T-helper 1 cell treated with Interleukin-12 subunit alpha and Interleukin-12 subunit beta and Interleukin-4 antibody, amounts not matched to agents 30 ng/mL and 1 ng/mL, for 36 hours (primary cell): ENCODE measurements at regions not wholly inside any gene's neighbourhood (a gene's known extent, or its start where the extent isn't known, plus 50 kb on each side); places are given as distances from the start of the nearest gene placed in this dataset.
"Not testable (repeated sequence)": the region's sequence is repeated elsewhere in the genome, so short reads cannot be mapped to it uniquely, and the experiment has no call there.

Source experiments
- intact Hi-C: fragments of 100-400 bp; cut with micrococcal nuclease; formaldehyde crosslinking; loops from one replicate; pipeline ENCODE4 v1.15.1; 2024

- intact Hi-C loops: not testable (repeated sequence)
Observed at GRCh38 chr1:166602801-166603200, 236.5 kb upstream of the POGK start.

- intact Hi-C loops: no loop called here
Observed at GRCh38 chr1:166603296-166603695, 236.0 kb upstream of the POGK start.

- intact Hi-C loops: no loop called here
Observed at GRCh38 chr1:166605137-166605536, 234.1 kb upstream of the POGK start.

- intact Hi-C loops: no loop called here
Observed at GRCh38 chr1:166612886-166613285, 226.4 kb upstream of the POGK start.

- intact Hi-C loops: no loop called here
Observed at GRCh38 chr1:166616206-166616605, 223.1 kb upstream of the POGK start.

- intact Hi-C loops: no loop called here
Observed at GRCh38 chr1:166626711-166627110, 212.6 kb upstream of the POGK start.

GRCh38 chr1:166627558-166627957, 211.7 kb upstream of the POGK start:
- intact Hi-C loops: no loop called here

- intact Hi-C loops: no loop called here
Observed at GRCh38 chr1:166628259-166628658, 211.0 kb upstream of the POGK start.

- intact Hi-C loops: no loop called here
Observed at GRCh38 chr1:166629946-166630345, 209.3 kb upstream of the POGK start.

GRCh38 chr1:166630369-166630768, 208.9 kb upstream of the POGK start:
- intact Hi-C loops: no loop called here

GRCh38 chr1:166638137-166638536, 201.1 kb upstream of the POGK start:
- intact Hi-C loops: no loop called here

GRCh38 chr1:166657228-166657627, 182.0 kb upstream of the POGK start:
- intact Hi-C loops: not testable (repeated sequence)

GRCh38 chr1:166666790-166667189, 172.5 kb upstream of the POGK start:
- intact Hi-C loops: not testable (repeated sequence)

- intact Hi-C loops: not testable (repeated sequence)
Observed at GRCh38 chr1:166667600-166667999, 171.7 kb upstream of the POGK start.

GRCh38 chr1:166671627-166672026, 167.6 kb upstream of the POGK start:
- intact Hi-C loops: no loop called here

- intact Hi-C loops: no loop called here
Observed at GRCh38 chr1:166673722-166674121, 165.6 kb upstream of the POGK start.

GRCh38 chr1:166675213-166675612, 164.1 kb upstream of the POGK start:
- intact Hi-C loops: no loop called here

GRCh38 chr1:166676981-166677380, 162.3 kb upstream of the POGK start:
- intact Hi-C loops: no loop called here

GRCh38 chr1:166679369-166679768, 159.9 kb upstream of the POGK start:
- intact Hi-C loops: no loop called here

- intact Hi-C loops: no loop called here
Observed at GRCh38 chr1:166682588-166682987, 156.7 kb upstream of the POGK start.

- intact Hi-C loops: not testable (repeated sequence)
Observed at GRCh38 chr1:166684669-166685068, 154.6 kb upstream of the POGK start.

GRCh38 chr1:166685200-166685599, 154.1 kb upstream of the POGK start:
- intact Hi-C loops: no loop called here

GRCh38 chr1:166685891-166686290, 153.4 kb upstream of the POGK start:
- intact Hi-C loops: not testable (repeated sequence)

- intact Hi-C loops: not testable (repeated sequence)
Observed at GRCh38 chr1:166690596-166690995, 148.7 kb upstream of the POGK start.
